ENCODE measurements at regions not wholly inside any gene's neighbourhood (a gene's known extent, or its start where the extent isn't known, plus 50 kb on each side); places are given as distances from the start of the nearest gene placed in this dataset. TPM values are rescaled to one million over a fixed set of nuclear protein-coding genes. Genes with fewer than 3 reads are reported as not detected.
"Not testable (repeated sequence)": the region's sequence is repeated elsewhere in the genome, so short reads cannot be mapped to it uniquely, and the experiment has no call there.

- peak; percentile 45; the same call in 2 of the 3 replicates for ATAC-seq
- H3K79me2 ChIP-seq (replicated peaks; ENCODE audit: insufficient read depth): not testable (repeated sequence)
Observed at GRCh38 chrX:140019134-140019533, 53.8 kb upstream of the CXorf66 start.

More at GRCh38 chrX:140019134-140019533, 53.8 kb upstream of the CXorf66 start:
- H3K4me1 ChIP-seq (ENCODE audit: insufficient read depth); H3K4me3 ChIP-seq; H3K36me3 ChIP-seq (ENCODE audit: insufficient read depth); H3K27me3 ChIP-seq (ENCODE audit: insufficient read depth); H3F3A ChIP-seq (replicated peaks; ENCODE audit: low read depth); DNase-seq (ENCODE audit: low spot score); H3K36me3 Mint-ChIP-seq (ENCODE audit: low read depth); H4K20me1 ChIP-seq (replicated peaks; ENCODE audit: insufficient read depth); H2AFZ ChIP-seq; H3K4me2 ChIP-seq; H3K9me3 Mint-ChIP-seq; H3K27me3 Mint-ChIP-seq (ENCODE audit: insufficient read depth, low read depth, poor library complexity); H3K9me2 ChIP-seq (ENCODE audit: insufficient read depth); H3K27ac ChIP-seq (ENCODE audit: low read depth); H3K27ac Mint-ChIP-seq; H3K4me1 Mint-ChIP-seq; H3K4me3 Mint-ChIP-seq: not testable (repeated sequence)

Small RNAs in the stretch of these regions (small RNA-seq; reads per million reads assigned to genes)
- not detected for gene RN7SL727P (ENCODE audit: low replicate concordance)

Data from GM23338 (cell line).